GM21381 (cell line): ENCODE measurements at regions not wholly inside any gene's neighbourhood (a gene's known extent, or its start where the extent isn't known, plus 50 kb on each side); places are given as distances from the start of the nearest gene placed in this dataset.

Source experiments
- ATAC-seq: cut with Tn5 transposase; IDR thresholded peaks from one replicate; pipeline ENCODE4 v1.9.1; 2021; ENCODE audit warnings: mild to moderate bottlenecking, moderate library complexity; ENCODE audit not compliant: unreplicated experiment

DNA sequence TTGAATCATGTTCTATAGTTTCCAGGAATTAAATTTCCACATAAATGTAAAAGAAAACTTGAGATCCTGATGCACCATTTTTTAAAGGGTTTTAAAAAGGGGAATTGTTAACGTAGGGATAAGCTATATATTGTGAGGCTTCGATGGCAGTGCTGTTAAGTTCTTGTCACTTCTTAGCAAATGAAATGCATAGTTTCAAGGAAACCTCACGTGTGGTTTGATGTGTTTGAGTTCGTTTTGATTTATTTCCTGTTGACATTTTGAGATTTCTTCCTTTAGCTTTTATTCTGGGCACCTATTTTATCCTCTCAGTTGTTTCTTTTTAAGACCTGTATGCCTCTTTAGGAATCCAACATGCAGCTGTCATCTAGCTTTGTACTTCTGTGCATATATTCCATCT lies 301.0 kb downstream of the DOCK8 start:
- ATAC-seq = no peak

DNA sequence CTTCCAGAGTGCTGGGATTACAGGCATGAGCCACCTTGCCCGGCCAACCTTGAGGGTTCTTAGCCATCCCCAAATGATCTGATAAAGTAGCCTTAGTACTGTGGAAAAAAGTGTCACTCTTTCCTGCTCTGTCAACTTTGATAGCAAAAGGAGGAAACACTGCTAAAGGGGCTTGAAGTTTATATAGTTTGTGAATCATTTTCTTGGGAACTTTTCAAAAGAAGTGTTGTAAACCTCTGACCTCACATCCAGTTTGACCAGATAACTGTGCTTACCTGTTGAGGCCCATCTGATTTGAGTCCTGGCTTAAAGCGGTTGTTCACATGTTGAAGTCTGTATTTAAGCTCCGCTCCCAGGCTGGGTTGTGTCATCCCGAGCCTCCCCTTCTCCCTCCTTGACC lies 303.3 kb downstream of the DOCK8 start:
- no peak for ATAC-seq

DNA sequence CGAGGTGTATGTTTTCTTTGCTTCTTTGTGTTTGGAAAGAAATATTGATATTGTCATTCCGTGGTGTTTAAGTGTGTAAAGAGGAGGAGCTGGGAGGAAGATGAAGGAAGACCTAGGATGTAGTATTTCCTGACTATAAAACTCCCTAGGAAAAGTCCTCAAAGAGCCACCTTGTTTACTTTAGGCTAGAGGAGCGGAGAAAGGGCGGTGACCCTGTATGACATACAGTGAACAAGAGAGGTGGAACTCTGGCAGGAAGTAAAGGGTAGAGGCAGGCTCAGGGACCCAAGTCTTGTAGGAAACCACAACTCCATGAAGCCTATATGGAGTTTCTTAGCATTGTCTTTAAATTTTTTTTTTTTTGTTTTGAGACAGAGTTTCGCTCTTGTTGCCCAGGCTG lies 303.9 kb downstream of the DOCK8 start:
- ATAC-seq = no peak

DNA sequence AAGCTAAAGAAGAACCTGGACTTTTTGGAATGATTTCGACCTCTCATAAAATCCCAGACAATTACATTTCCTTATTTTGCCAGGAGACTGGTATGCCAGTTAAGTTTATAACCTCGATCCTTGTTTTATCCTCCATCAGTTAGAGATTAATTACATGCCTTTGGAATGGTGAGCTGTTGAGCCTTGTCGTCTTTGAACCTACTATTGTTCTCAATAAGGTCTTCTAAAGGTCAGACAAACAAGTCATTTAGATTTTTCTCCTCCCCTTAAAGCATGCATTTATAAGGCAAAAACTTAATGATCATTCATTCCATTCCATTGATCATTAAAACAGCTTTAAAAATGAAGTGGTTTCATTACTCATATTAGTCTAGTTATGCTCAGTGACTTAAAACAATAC lies 304.9 kb downstream of the DOCK8 start:
- no peak for ATAC-seq

DNA sequence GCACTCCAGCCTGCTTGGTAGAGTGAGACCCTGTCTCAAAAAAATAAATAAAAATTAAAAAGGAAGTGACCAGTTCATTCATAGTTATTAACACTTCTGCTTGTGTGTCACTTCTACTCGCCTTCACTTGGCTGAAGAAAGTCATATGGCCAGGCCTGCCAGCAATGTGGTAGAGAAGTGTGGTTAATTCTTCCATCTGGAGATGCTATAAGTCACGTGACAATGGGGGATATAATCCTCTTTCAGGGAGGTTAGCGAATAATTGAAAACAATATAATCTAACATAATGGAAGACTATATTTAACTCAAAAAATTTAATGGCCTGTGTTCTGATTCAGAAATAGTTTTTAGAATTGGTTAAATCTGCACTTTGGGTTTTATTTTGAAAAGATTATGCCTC lies 305.6 kb downstream of the DOCK8 start:
- ATAC-seq = no peak

DNA sequence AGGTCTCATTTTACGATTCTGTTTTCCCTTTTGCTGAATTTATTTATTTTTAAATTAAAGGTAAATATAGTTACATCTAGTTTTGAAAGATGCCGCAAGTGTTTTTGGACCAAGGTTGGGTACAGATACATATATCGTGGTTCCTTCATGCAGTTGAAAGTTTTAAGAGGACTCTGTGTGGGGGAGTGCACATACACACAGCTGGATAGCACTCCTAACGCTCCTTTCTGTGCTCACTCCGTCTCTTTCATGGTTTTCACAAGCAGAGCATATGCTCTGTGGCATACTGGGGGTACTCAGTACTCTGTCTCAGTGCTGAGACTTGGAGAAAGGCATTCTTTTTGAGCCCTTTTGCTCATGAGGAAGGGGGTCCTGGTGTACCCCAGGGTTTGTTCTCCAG lies 307.5 kb downstream of the DOCK8 start:
- no peak for ATAC-seq

DNA sequence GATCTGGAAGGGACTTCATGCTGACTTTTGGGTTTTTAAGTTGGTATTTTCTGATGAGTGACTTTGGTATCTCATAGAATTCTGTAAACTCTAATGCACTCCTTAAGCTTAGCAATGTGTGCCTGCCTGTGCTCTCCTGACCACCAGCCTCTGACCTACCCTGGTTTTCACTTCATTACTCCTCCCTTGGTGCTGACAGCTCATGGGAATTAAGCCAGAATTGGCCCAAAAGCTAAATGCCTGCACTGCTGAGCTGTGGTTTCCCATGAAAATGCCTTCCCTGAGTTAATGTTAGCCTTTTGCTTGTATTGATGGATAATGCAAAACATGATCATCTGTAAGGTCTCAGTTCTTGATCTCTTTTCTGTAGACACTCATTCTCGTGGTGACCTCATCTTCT lies 308.0 kb downstream of the DOCK8 start:
- no peak for ATAC-seq

DNA sequence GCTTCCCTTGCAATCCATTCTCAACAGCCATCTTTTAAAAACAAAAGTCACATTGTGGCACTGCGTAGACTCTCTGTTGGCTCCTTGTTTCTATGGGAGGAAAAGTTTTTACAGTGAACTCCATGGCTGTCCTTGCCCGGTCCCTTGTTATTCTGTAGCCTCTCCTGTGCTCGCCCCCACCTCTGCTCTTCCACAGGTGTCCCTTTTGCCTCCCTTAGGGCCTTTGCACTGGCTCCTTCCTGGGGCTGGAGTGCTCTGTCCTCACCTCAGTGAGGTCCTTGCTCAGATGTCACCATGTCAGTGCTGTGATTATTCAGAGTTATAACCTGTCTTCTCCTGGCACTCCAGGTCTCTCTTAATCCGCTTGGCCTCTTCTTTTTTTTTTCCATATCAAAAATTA lies 308.8 kb downstream of the DOCK8 start:
- no peak for ATAC-seq

DNA sequence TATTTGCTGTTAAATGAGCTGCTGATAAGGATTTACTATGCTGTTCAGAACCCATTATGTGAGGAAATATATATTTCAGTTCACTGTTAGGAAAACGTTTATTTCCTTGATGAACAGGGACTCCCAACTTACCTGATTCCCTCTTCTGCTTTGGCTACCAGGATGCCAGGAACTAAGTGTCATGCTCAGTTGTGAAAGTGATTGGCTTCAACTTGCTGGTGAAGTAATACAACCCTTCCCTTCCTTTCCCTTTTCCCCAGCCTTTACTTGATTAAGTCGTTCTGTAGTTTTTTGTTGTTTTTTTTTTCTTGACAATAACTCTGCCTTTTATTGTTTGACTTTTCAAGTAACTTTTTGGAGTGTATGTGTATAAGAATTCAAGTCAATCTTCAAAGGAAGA lies 309.3 kb downstream of the DOCK8 start:
- ATAC-seq = no peak

DNA sequence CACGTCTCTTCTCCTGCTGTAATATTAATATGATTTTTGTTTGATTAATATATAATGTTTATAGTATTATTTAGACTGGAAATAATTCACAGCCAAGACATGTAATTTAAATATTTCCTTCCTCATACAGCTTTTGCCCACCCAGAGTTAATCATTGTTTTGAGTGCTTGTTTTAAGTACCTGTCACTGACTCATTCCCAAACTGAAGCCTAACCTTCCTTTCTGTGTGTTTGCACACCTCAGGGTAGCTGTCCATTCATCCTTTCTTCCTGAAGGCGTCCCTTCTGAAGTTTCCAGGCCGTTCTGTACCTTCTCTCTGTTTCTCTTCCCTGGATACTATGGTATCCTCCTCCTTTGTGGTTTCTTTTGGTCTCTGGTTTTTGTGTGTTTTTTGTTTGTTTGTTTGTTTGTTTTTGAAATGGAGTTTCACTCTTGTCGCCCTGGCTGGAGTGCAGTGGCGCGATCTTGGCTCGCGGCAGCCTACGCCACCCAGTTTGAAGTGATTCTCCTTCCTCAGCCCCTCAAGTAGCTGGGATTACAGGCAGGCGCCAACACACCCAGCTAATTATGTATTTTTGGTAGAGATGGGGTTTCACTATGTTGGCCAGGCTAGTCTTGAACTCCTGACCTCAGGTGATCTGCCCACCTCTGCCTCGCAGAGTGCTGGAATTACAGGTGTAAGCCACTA lies 312.4 kb downstream of the DOCK8 start:
- ATAC-seq = peak; percentile 58

DNA sequence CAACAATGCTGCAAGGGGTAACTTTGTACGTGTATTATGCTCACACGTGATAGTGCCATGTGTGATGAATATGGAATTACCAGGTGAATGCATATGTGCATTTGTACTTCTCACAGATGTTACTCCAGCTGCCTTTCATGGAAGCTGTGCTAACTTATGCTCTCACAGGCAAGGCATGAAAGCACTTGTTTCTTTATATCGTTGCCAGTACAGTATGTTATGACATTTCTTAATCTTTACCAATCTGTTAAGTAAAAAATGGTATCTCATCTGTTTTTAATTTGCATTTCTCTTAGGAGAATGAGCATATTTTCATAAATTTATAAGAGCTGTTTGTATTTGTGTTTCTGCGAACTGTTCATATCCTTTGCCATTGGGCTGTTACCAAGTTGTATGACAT lies 311.8 kb upstream of the DMRT1 start:
- no peak for ATAC-seq

DNA sequence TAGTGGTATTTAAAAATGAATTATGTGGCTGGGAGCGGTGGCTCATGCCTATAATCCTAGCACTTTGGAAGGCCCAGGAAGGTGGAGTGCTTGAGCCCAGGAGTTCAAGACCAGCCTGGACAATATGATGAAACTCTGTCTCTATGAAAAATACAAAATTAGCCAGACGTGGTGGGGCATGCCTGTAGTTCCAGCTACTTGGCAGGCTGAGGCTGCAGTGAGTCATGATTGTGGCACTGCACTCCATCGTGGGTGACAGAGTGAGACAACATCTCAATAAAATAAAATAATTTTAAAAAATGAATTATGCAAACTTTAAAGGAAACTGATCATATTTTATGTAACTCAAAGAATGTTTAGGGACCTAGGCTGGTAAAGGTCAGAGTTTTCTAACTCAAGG lies 310.8 kb upstream of the DMRT1 start:
- ATAC-seq = no peak

DNA sequence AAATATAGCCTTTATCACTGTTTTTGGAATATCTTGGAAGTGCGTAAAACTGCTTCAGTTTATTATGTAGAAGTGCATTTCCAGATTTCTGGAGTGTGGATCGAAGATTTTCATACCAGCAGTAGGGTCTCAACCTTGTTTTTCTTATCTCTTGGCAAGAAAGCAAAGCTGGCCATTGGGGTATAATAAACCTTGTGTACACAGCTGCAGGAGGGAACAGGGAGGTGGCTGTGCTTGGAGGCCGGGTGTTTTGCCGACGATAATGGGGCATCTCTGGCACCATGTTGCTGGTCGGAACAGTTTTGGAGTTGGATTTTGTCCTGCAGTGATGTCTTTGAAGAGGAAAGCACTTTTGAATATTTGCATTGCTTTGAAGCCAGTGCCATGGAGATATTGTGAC lies 308.8 kb upstream of the DMRT1 start:
- no peak for ATAC-seq

DNA sequence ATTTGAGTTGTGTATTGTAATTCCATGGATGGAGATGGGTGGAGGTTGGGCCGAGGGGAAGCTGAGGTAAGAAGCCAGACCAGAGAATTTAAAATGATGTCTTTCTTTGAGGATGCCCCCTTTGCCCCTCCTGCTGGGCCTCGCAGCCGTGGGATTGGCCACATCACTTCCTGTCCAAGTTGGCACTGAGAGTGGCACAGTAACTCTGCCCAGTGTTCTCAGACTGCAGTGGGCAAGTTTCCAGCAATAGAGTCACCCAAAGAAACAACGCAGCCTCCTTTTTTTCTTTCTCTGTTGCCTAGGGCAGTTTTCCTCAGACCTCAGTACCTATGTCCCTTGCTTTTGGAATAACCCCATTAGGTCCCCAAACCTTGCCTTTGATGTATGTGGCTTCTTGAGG lies 306.6 kb upstream of the DMRT1 start:
- ATAC-seq = no peak

DNA sequence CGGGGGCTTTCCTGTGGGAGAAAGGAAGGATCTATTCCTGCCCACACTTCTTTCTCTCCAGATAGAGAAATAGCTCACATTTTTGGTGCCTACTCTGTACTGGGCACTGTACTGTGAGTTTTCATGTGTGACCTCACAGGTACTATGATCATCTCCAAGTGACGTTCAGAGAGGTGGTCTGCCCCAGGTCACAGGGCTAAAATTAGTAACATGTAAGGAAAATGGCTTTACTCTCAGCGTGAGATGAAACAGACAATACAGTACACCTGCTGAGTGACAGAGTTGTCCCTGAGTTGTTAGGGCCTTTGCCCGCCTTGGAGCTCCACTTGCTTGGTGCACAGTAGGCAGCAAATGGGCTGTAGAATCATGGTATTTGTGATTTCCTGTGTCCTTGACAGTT lies 306.1 kb upstream of the DMRT1 start:
- ATAC-seq = no peak

DNA sequence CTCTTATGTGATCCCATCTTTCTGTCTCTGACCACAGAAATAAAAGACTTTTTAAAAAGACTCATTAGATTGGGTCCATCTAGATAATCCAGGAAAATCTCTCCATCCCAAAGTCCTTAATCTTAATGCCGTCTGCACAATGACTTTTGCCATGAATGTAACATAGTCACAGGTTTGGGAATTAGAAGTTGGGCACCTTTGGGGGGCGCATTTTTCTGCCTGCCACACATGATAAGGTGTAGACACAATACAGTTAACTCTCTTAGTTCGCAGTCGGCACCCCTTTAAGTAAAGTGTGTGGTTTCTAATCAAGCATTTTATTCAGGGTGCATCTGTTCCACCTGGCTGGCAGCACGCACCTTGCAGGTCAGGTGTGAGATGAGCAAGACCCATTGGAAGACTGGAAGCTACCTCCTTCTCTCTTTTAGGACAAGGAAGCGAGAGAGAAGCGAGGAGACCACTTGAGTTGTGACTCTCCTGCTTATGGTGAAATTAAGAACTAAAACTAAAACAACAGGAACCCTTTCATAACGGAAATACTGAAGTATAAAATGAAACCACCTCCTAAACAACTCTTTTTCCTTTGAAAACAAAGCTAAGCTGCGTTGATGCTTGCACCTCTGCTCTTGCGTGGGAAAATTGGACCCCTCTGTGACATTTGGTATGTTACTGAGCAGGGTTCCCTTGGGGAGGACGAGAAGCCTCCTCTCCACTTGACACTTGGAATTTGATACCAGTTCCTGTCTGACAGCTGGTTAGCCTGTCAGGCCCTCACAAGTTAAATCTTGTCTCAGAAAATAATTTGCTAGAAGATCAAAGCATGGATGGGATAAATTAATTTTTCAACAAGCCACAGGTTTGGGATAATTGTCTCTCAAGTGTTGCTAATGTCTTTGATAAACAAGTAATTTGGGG lies 304.6 kb upstream of the DMRT1 start:
- ATAC-seq = no peak

DNA sequence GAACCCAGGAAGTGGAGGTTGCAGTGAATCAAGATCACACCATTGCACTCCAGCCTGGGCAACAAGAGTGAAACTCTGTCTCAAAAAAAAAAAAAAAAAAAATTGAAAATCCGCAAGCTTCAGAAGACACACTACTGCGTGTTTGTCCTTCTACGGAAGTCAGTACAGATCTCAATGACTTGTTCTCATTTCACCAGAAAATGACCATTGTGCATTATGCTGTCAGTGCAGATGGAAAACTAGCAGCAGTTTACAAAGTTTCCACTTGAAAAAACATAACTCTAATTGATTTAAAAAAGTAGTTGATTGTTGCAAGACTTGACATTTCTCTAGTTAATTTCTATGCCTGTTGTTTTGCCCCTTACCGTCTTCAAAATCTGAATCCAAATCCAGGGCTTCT lies 298.0 kb upstream of the DMRT1 start:
- no peak for ATAC-seq

DNA sequence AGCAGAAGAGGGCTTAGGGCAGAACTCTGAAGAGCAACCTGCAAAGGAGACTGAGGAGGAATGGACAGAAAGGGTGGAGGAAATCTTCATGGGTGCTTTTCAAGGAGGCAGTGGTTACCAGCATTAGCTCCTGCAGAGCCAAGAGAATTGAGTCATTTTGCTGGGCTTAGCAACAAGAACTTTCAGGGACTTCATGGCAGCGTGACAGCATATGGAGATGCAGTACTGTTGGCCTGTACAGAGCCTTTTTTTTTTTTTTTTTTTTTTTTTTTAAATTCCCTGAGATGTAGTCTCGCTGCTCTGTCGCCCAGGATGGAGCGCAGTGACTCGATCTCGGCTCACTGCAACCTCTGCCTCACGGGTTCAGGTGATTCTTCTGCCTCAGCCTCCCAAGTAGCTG lies 296.0 kb upstream of the DMRT1 start:
- ATAC-seq = no peak

DNA sequence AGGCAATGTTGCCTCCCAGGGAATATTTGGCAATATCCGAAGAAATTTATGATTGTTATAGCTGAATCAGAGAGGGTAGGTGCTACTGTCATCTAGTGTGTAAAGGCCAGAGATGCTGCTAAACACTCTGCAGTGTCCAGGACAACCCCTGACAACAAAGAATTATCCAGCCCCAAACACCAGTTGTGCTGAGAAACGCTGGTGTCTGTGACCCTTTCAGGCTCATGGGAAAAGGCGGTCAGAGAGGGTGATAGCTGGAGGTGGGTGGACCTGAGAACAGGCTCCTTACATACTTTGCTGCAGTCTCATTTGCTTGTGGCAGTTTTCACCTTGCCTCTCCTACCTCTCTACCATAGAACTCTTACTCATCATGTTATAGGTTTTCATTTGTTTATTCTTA lies 295.3 kb upstream of the DMRT1 start:
- no peak for ATAC-seq

DNA sequence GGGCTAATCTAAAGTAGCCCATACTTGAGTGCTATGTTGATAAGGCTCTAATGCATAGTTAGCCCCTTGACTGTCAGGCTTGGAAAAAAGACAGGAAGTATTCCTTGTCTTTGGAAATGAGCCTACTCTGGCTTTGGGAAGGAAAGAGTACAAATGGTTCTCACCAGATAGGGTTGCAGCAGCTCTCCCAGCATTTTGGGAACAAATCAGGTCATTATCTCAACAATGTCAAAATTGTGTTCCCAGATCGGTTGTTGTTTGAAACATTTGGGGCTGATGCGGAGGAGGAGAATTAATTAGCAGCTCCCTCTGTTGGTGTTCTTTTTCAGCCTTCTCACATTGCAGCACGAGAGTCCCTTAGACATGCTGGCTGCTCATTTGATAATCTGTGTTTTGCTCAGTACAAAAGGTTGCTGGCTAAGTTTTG lies 294.7 kb upstream of the DMRT1 start:
- no peak for ATAC-seq

DNA sequence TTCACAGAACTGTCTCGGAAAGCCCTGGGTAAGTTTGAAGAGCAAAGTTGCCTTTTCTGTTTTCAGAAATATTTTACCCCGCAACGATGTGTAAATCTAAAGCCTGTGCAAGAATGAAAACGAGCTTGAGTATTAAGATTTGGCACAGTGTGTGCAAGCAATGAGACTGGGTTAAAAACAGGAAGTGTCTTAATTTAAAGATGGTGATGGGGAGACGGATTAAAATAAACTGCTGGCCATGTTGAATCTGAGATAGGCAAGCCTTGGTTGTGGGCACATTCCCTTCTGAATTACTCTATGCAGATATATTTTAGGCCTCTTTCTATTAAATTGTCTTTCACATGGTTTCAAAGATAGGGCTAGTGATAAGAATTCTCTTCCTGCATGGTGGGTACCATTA lies 294.2 kb upstream of the DMRT1 start:
- no peak for ATAC-seq

DNA sequence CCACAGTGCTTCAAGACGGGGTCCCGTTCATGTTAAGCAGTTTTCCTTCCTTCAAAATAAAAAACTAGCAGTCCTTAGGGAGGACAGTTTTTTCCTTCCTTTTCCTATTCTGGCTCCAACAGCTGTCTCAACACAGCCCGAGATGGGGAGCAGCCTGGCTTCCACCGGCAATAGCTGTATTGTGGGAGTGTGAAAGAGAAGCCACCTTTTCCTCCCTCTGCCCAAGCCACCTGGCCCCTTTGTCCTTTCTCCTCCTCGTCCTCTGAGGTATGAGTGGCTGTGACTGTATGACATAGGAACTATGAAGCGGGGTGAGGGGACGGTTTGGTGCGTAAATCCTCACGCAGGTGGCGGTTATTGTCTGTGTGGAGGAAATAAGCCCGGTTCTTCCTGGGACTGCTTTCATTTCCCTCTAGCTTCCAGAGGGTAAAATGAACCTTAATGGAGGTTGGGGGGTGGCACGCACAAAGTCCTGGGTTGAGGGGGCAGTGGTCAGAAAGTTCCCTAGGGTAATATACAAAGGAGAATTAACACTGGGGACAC lies 292.0 kb upstream of the DMRT1 start:
- ATAC-seq = no peak
